Peyer's patch (tissue), 4 donors: ENCODE measurements at regions not wholly inside any gene's neighbourhood (a gene's known extent, or its start where the extent isn't known, plus 50 kb on each side); places are given as distances from the start of the nearest gene placed in this dataset.

Source experiments
- DNase-seq, 3 donors: peaks; one replicate each; pipeline ENCODE4 v3.0.0-alpha.2; 2017 to 2019
- H3K27ac ChIP-seq, 4 donors: fragments of 200-600 bp; sonication (generic); one replicate each; pipeline ENCODE4 v1.5.1; 2016 to 2019
- H3K27me3 ChIP-seq, 2 donors: fragments of 200-600 bp; sonication (generic); one replicate each; pipeline ENCODE4 v1.5.1; 2019
- H3K36me3 ChIP-seq, 3 donors: fragments of 200-600 bp; sonication (generic); one replicate each; pipeline ENCODE4 v1.5.1; 2016 to 2019
- H3K4me1 ChIP-seq, 4 donors: fragments of 200-600 bp; sonication (generic); one replicate each; pipeline ENCODE4 v1.5.1; 2016 to 2019
- H3K4me3 ChIP-seq, 4 donors: fragments of 200-600 bp; sonication (generic); 1 replicate in 3 of 4; 2 replicates in 1 of 4; pipeline ENCODE4 v1.5.1; 2016 to 2019; ENCODE audit warnings: mild to moderate bottlenecking in 1 of 4
- H3K9me3 ChIP-seq, 4 donors: fragments of 200-600 bp; sonication (generic); one replicate each; pipeline ENCODE4 v1.5.1; 2016 to 2019; ENCODE audit warnings: mild to moderate bottlenecking in 1 of 4
- CTCF ChIP-seq, 6 experiments: fragments of 450-650 bp in 4 of 6; fragments of 200-600 bp in 2 of 6; sonication (generic) in 1 of 6; IDR thresholded peaks; one replicate each; pipeline ENCODE4 v1.5.1; 2017 to 2019; ENCODE audit warnings: antibody characterized with exemption in 6 of 6, mild to moderate bottlenecking in 3 of 6, moderate library complexity in 1 of 6
- POLR2A ChIP-seq, 2 donors: fragments of 450-650 bp; IDR thresholded peaks; one replicate each; pipeline ENCODE4 v1.5.1; 2017; ENCODE audit warnings: antibody characterized with exemption in 2 of 2, mild to moderate bottlenecking in 2 of 2, moderate library complexity in 2 of 2

DNA sequence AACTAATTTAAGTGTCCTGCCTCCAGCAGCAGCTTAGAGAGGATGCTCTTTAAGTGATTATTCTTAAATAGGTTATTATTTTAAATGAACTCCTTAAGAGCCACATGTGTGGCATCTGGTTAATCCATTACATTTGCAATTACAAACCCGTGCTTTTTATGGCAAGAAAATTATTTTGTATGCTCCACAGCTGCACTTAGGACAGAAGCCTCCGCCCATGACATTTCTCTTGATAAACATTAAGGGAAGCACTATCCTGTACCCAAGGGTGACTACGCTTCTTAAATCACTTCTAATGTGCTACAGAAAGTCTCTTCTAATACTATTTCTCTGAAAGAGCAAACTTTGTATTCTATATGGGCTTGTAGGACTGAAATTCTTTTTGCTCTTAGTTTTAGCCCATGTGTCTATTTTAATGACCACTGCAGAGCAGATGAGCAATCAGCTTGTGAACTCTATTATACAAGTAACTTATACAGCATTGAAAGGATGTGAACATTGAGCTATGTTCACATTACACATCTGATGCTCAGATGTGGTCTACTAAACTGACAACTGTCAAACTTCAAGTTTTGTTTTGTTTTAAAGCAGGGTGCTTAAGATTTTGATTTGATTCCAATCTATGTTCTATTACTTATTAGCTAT is 223.4 kb downstream of the COX7C start:
- H3K27me3 ChIP-seq: no peaks in the 10 kb centered on the region
- DNase-seq: no peak
- H3K9me3 ChIP-seq: no peaks in the 10 kb centered on the region
- H3K4me1 ChIP-seq: no peaks in the 10 kb centered on the region
- no peaks in the 10 kb centered on the region for H3K36me3 ChIP-seq
- H3K4me3 ChIP-seq: no peak overlapping the region
- TF ChIP-seq CTCF (IDR thresholded peaks at IDR 0.05): no peak
- TF ChIP-seq POLR2A (IDR thresholded peaks at IDR 0.05): no peak
- H3K27ac ChIP-seq: no peak overlapping the region

GRCh38 chr5:86858442-86858841 is 240.7 kb downstream of the COX7C start:
- H3K9me3 ChIP-seq: no peaks in the 10 kb centered on the region

DNA sequence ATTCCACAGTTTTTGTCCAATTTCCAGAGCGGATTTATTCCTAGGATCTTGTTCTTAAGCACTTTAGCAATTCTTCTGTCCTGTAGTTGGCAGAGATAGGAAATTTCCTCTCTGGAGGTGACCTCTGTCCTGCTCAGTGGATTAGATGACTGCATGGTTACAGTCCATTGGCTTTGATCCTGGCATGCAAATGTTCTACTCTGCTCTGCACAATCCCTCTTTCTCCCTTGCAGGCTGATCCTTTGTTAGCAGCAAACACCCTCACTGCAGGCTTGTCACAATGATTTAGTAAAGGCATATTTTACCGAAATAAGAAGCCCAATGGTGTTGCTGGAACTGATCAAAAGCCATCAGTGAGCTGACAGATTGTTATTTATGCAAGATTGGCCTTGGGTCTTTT is 243.8 kb downstream of the COX7C start:
- no peak overlapping the region for H3K27ac ChIP-seq
- no peak for DNase-seq
- no peaks in the 10 kb centered on the region for H3K9me3 ChIP-seq
- H3K27me3 ChIP-seq: no peaks in the 10 kb centered on the region
- no peaks in the 10 kb centered on the region for H3K36me3 ChIP-seq
- no peak overlapping the region for H3K4me3 ChIP-seq
- H3K4me1 ChIP-seq: no peaks in the 10 kb centered on the region
- TF ChIP-seq POLR2A (IDR thresholded peaks at IDR 0.05): no peak
- TF ChIP-seq CTCF (IDR thresholded peaks at IDR 0.05): no peak

More at GRCh38 chr5:86858442-86858841, 240.7 kb downstream of the COX7C start:
- H3K27ac ChIP-seq: no peak overlapping the region
- H3K27me3 ChIP-seq: no peaks in the 10 kb centered on the region
- no peaks in the 10 kb centered on the region for H3K36me3 ChIP-seq
- TF ChIP-seq POLR2A (IDR thresholded peaks at IDR 0.05) (no peak), CTCF (IDR thresholded peaks at IDR 0.05) (no peak)
- no peak for DNase-seq
- H3K4me1 ChIP-seq: no peaks in the 10 kb centered on the region
- no peak overlapping the region for H3K4me3 ChIP-seq

DNA sequence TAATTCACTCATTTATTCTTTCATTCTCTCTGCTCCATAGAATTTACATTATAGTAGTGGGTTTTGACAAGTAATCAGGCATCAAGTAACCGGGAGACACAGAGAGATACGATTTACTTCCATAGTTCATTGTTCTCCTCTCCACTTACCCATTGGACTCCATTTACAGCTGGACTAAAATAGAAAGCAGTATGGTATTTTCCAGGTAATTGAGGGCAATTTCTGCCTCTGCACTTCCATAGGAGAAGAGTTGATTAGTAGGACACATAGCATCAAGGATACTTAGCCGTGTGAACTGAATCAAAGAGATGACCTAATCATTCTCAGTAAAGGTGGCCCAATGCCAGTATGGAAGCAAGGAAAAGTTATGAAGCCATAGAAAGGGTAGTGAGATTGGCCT is 244.4 kb downstream of the COX7C start:
- DNase-seq: no peak
- Histone ChIP-seq H3K9me3 (no peaks in the 10 kb centered on the region), H3K4me3 (no peak overlapping the region), H3K4me1 (no peaks in the 10 kb centered on the region), H3K27me3 (no peaks in the 10 kb centered on the region), H3K27ac (no peak overlapping the region), H3K36me3 (no peaks in the 10 kb centered on the region)
- TF ChIP-seq POLR2A (IDR thresholded peaks at IDR 0.05) (no peak), CTCF (IDR thresholded peaks at IDR 0.05) (no peak)

GRCh38 chr5:86864051-86864450 is 246.3 kb downstream of the COX7C start:
- DNase-seq: no peak
- TF ChIP-seq POLR2A (IDR thresholded peaks at IDR 0.05): no peak
- TF ChIP-seq CTCF (IDR thresholded peaks at IDR 0.05): no peak

More at GRCh38 chr5:86864051-86864450, 246.3 kb downstream of the COX7C start:
- Histone ChIP-seq H3K4me1 (no peaks in the 10 kb centered on the region), H3K4me3 (no peak overlapping the region), H3K9me3 (no peaks in the 10 kb centered on the region), H3K27me3 (no peaks in the 10 kb centered on the region), H3K36me3 (no peaks in the 10 kb centered on the region), H3K27ac (no peak overlapping the region)
